Cerebellar cortex (tissue), 1 donor: ENCODE measurements at regions not wholly inside any gene's neighbourhood (a gene's known extent, or its start where the extent isn't known, plus 50 kb on each side); places are given as distances from the start of the nearest gene placed in this dataset.

Experiments
- DNase-seq: peaks from one replicate; pipeline ENCODE4 v3.0.0-alpha.2; 2015; ENCODE audit warnings: low spot score

GRCh38 chr2:33775306-33775705 lies 176.2 kb upstream of the FAM98A start:
- no peak for DNase-seq

GRCh38 chr2:33770023-33770422 lies 170.9 kb upstream of the FAM98A start:
- DNase-seq, result no peak

GRCh38 chr2:33766175-33766574 lies 167.1 kb upstream of the FAM98A start:
- no peak for DNase-seq

GRCh38 chr2:33765122-33765521 lies 166.0 kb upstream of the FAM98A start:
- no peak for DNase-seq

GRCh38 chr2:33764551-33764950 lies 165.5 kb upstream of the FAM98A start:
- no peak for DNase-seq

- no peak for DNase-seq
Measured at GRCh38 chr2:33763671-33764310, 164.7 kb upstream of the FAM98A start.

GRCh38 chr2:33762636-33763035 lies 163.5 kb upstream of the FAM98A start:
- no peak for DNase-seq

GRCh38 chr2:33746208-33746800 lies 147.2 kb upstream of the FAM98A start:
- DNase-seq, result no peak

- DNase-seq, result no peak
Measured at GRCh38 chr2:33735096-33735495, 136.0 kb upstream of the FAM98A start.

- no peak for DNase-seq
Measured at GRCh38 chr2:33730804-33731203, 131.7 kb upstream of the FAM98A start.

GRCh38 chr2:33730193-33730592 lies 131.1 kb upstream of the FAM98A start:
- no peak for DNase-seq

- no peak for DNase-seq
Measured at GRCh38 chr2:33729353-33729752, 130.3 kb upstream of the FAM98A start.

- DNase-seq, result no peak
Measured at GRCh38 chr2:33728106-33728505, 129.0 kb upstream of the FAM98A start.

GRCh38 chr2:33727361-33728032 lies 128.4 kb upstream of the FAM98A start:
- DNase-seq, result no peak

GRCh38 chr2:33726415-33726814 lies 127.3 kb upstream of the FAM98A start:
- no peak for DNase-seq

- DNase-seq, result no peak
Measured at GRCh38 chr2:33723329-33723728, 124.2 kb upstream of the FAM98A start.

- DNase-seq, result no peak
Measured at GRCh38 chr2:33719067-33719466, 120.0 kb upstream of the FAM98A start.

- no peak for DNase-seq
Measured at GRCh38 chr2:33712674-33713073, 113.6 kb upstream of the FAM98A start.

- DNase-seq, result no peak
Measured at GRCh38 chr2:33709951-33710350, 110.9 kb upstream of the FAM98A start.

GRCh38 chr2:33707312-33707711 lies 108.2 kb upstream of the FAM98A start:
- DNase-seq, result no peak

- DNase-seq, result no peak
Measured at GRCh38 chr2:33706410-33706809, 107.3 kb upstream of the FAM98A start.

- DNase-seq, result no peak
Measured at GRCh38 chr2:33704406-33704855, 105.3 kb upstream of the FAM98A start.

- DNase-seq, result no peak
Measured at GRCh38 chr2:33696234-33696633, 97.1 kb upstream of the FAM98A start.

- DNase-seq, result no peak
Measured at GRCh38 chr2:33694904-33695303, 95.8 kb upstream of the FAM98A start.
